ENCODE measurements at regions not wholly inside any gene's neighbourhood (a gene's known extent, or its start where the extent isn't known, plus 50 kb on each side); places are given as distances from the start of the nearest gene placed in this dataset.

DNA sequence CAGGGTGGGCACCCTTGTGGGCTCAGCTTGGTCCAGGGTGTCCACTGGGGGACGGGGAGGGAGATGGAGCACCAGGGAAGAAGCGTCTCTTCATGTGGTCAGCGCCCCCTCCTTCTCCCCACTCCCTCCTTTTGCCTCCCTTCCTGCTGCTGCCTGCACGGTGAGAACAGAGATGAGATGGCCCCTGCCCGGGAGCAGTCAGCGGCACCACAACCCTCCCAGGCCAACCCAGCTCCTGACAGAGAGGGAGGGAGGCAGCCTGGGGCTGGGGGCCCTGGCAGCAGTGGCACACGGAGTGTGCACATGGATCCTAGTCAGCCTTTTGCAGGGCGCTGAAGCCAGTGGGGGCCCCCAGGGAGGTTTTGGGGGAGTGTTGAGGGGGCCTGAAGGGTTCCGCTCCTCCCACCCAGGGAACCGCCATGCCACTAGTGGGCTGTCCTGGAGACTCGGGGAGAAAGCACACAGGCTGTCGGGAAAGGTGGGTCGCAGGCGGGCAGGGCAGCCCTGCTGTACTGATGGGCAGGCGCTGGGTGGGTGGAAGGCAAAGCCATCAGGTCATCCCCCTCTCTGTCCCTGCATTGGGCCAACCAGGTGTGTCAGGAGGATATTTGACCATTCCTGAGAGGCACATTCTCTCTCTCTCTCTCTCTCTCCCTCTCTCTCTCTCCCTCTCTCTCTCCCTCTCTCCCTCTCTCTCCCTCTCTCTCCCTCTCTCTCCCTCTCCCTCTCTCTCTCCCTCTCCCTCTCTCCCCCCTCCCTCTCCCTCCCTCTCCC is 94.3 kb upstream of the BHLHE23 start:
- Histone ChIP-seq H3K9me3 (no peaks in the 10 kb centered on the region), H3K4me1 (peaks cover 0 to 15% of the 10 kb centered on the region in 2 donors), H3K27me3 (peaks cover 0 to 4% of the 10 kb centered on the region in 2 donors), H3K4me3 (no peak overlapping the region), H3K27ac (no peak overlapping the region), H3K36me3 (no peaks in the 10 kb centered on the region)
- TF ChIP-seq, protein P1, sequence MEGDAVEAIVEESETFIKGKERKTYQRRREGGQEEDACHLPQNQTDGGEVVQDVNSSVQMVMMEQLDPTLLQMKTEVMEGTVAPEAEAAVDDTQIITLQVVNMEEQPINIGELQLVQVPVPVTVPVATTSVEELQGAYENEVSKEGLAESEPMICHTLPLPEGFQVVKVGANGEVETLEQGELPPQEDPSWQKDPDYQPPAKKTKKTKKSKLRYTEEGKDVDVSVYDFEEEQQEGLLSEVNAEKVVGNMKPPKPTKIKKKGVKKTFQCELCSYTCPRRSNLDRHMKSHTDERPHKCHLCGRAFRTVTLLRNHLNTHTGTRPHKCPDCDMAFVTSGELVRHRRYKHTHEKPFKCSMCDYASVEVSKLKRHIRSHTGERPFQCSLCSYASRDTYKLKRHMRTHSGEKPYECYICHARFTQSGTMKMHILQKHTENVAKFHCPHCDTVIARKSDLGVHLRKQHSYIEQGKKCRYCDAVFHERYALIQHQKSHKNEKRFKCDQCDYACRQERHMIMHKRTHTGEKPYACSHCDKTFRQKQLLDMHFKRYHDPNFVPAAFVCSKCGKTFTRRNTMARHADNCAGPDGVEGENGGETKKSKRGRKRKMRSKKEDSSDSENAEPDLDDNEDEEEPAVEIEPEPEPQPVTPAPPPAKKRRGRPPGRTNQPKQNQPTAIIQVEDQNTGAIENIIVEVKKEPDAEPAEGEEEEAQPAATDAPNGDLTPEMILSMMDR (IDR thresholded peaks at IDR 0.05), result no peak
- DNase-seq (ENCODE audit: low spot score), result no peak

DNA sequence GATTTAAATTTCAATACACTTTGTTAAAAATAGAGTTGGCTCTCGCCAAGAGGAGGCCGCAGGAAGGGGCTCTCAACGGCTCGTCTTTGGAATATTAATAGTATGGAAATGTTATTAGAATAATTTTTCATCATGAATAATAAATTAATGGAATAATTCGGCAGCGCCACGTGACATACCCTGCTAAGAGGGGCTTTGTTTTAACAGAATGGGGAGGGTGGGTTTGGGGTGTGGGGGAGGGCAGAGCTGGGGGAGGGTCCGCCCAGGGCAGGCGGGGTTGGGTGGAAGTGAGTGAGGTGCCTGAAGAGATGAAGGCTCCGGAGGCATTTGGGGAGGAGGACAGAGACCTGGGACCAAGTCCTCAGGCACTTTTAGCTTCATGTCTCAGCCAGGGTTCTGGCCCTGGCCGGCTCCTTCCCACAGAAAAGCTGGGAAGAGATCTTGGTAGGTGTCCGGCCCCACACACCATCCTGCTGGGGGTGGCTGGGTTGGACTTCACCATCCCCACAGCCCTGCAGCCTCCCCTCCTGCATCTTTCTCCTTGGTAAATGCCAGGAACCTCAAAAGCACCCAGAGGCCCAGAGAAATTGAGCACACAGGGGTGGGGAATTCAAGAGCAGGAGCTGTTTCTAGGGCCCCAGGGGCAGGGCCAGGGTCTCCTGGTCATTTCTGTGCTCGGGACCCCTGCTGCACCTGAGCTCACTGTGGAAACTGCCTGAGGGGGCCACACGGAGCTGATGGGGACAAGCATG is 93.6 kb upstream of the BHLHE23 start:
- DNase-seq (ENCODE audit: low spot score), result no peak
- Histone ChIP-seq H3K36me3 (no peaks in the 10 kb centered on the region), H3K27ac (no peak overlapping the region), H3K27me3 (peaks cover 0 to 4% of the 10 kb centered on the region in 2 donors), H3K4me1 (peaks cover 0 to 15% of the 10 kb centered on the region in 2 donors), H3K9me3 (no peaks in the 10 kb centered on the region), H3K4me3 (no peak overlapping the region)
- TF ChIP-seq, protein P1 (IDR thresholded peaks at IDR 0.05), result no peak

DNA sequence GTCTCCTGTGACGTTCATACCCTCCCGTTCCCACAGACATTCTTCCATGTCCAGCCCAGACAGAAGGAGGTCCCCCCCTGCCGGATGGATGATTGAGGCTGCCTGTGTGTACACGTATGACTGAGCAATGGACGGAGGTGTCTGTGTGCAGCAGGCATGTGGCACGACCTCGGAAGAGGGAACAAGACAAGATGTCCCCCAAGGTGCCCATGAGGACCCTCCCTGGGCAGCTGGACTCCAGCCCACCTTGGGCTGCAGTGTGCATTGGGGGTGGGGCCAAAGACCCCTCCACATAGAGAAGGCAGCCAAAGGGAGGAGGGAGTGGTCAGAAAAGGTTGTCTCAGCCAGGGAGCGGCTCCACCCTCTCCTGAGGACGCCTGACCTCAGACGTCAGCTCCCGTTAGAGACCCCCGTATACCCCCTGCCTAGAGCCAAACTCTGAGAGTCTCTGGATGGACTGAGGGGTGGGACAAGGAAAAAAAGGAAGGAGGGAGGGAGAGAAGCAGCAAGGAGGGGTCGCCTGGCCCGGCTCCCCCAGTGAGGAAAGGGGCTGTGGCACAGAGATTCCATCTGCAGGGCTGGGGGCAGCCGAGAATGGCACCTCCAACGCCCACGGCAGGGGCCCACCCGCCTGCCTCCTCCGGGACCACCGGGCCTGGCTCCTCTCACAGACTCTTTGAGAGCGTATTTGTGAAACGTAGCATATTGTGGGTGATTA is 92.9 kb upstream of the BHLHE23 start:
- Histone ChIP-seq H3K27ac (no peak overlapping the region), H3K9me3 (no peaks in the 10 kb centered on the region), H3K4me1 (peaks cover 0 to 15% of the 10 kb centered on the region in 2 donors), H3K36me3 (no peaks in the 10 kb centered on the region), H3K27me3 (peaks cover 0 to 4% of the 10 kb centered on the region in 2 donors), H3K4me3 (no peak overlapping the region)
- TF ChIP-seq, protein P1 (IDR thresholded peaks at IDR 0.05), result no peak
- no peak for DNase-seq (ENCODE audit: low spot score)

DNA sequence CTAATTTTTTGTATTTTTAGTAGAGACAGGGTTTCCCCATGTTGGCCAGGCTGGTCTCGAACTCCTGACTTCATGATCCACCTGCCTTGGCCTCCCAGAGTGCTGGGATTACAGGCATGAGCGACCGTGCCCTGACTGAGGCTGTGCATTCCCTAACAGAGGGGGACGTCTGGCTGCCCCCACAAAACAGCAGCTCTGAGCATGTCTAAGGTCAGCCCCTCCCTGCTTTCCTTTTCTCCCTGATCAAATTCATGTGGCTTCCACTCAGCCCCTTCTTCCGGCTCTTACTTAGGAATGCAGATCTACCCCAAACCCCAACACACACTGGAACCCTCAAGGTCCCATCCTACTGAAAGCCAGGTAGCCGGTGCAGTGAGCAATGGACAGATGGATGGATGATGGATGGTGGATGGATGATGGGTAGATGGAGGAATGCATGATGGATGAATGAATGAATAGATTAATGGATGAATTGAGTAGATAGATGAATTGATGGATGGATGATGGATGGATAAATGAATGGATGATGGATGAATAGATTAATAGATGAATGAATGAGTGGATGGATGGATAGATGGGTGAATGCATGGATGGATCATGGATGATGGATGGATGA is 91.5 kb upstream of the BHLHE23 start:
- TF ChIP-seq, protein P1 (IDR thresholded peaks at IDR 0.05), result no peak
- H3K27me3 ChIP-seq, result peaks cover 0 to 4% of the 10 kb centered on the region in 2 donors
- no peak overlapping the region for H3K27ac ChIP-seq
- H3K9me3 ChIP-seq, result no peaks in the 10 kb centered on the region
- H3K36me3 ChIP-seq, result no peaks in the 10 kb centered on the region
- H3K4me1 ChIP-seq, result peaks cover 0 to 15% of the 10 kb centered on the region in 2 donors
- H3K4me3 ChIP-seq, result no peak overlapping the region
- DNase-seq (ENCODE audit: low spot score), result no peak

DNA sequence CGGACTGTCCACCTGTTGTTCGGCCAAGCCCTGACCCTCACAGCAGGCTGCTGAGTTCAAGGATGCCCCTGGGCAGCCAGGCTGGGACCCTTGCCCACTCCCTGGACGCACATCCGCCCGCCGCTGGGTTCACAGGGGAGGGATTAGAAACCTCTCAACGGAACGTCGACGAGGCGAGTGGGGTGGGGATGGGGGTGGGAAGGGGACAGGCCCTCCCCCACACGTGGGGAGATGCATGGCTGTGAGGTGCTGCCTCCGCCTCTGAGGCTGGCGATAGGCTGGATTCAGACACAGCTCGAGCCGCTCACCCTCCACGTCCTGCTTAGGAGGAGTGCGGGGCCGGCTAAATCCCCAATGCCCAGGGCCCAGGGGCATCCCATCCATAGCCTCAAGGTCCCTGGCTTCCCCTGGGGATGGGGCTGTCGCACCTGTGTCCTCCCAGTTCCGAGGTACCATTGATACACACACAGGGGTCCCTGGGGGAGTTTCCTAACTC is 90.6 kb upstream of the BHLHE23 start:
- Histone ChIP-seq H3K9me3 (no peaks in the 10 kb centered on the region), H3K27ac (no peak overlapping the region), H3K27me3 (peaks cover 0 to 4% of the 10 kb centered on the region in 2 donors), H3K4me1 (peaks cover 0 to 8% of the 10 kb centered on the region in 2 donors), H3K4me3 (no peak overlapping the region), H3K36me3 (no peaks in the 10 kb centered on the region)
- TF ChIP-seq, protein P1 (IDR thresholded peaks at IDR 0.05), result no peak
- DNase-seq (ENCODE audit: low spot score), result no peak
